NCI-H2081 (cell line): ENCODE measurements at regions not wholly inside any gene's neighbourhood (a gene's known extent, or its start where the extent isn't known, plus 50 kb on each side); places are given as distances from the start of the nearest gene placed in this dataset.

Source experiments
- DNase-seq, 2 experiments: peaks; one replicate each; lab custom pipeline; 2025; lab: John Stamatoyannopoulos, UW

DNA sequence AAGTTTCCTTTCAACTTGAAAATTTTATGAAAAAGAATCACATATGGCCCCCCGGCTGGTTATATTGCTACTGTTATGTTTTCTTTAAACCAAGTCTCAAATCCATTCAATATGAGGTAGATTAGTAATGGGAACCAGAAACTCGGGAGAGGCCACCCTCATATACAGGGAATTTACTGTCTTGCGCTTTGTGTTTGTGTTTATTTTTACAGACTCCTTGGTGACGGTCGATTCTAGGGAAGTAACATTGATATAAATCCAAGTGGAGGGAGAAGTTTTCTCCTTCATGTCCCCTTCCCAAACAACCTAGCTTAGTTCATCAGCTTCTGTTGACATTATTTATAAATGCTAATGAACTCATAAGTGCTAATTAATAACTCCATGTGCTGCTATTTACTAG, 163.5 kb upstream of the LMO4 start:
- DNase-seq: no peak

GRCh38 chr1:87167157-87167789, 161.4 kb upstream of the LMO4 start:
- DNase-seq: no peak

GRCh38 chr1:87167848-87168525, 160.7 kb upstream of the LMO4 start:
- DNase-seq: no peak

GRCh38 chr1:87169263-87169910, 159.3 kb upstream of the LMO4 start:
- no peak for DNase-seq

DNA sequence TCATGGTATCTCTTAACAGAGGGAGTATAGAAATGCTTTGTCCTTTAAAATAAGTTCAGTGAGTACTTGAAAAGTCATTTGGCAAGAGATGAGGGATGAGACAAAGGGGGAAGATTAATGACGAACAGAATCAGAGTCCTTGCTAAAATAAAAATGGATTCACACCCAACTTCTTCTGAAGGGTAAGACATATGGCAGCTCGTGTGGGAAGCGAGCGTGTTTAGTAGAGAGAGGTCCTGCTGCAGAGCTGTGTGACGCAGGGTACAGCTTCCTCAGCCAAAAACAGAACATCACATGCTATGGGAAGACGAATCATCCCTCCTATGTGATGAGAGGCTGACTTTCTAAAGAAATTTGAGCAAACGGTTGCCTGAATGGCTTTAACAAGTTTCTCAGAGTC, 158.5 kb upstream of the LMO4 start:
- no peak for DNase-seq

DNA sequence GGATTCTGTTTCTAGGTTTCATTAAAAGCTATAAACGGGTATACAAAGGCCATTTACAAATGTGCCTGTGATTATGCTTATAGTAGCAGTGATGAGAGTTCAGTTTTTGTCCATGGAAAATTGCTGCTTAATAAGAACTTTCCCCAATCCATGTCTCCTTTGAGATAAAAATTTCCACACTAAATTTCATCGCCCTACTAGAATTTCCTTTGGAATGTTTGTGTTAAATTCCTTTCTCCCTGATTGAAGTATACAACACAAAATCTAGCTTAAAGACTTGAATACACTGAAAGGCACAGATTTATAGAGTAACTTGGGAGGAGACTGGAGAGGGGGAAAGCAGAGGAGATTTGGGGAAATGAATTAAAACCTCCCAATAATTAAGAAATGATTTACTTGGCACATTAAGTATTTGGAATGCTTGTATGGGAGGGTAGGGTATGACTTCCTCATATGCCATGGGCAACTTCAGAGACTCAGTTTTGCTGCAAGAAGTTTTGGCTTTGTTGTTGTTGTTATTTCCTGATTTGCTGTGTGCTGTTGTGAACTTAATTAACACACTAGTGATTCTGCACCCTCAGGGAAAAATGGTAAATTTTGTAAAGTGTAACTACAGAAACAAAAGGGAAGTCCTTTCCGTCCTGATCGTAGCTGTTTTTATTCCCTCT, 157.6 kb upstream of the LMO4 start:
- DNase-seq: no peak

DNA sequence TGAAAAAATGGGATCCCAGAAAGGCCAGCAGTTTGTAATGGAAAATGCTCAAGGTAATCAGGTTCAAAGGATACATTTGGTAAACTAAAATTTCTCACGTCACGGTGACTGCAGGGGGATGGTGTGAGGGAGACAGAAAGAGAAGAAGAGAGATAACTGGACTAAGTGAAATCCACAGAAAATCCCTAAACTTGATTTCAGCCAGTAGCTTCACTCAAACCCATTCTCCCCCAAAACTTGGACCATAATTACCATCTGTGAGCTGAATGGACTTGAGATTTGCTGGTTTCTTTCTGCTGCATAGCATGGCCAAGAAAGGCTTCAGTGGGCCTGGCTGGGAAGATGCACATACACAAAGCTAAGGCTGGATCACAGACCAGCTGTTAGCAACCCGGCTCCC, 155.4 kb upstream of the LMO4 start:
- no peak for DNase-seq

DNA sequence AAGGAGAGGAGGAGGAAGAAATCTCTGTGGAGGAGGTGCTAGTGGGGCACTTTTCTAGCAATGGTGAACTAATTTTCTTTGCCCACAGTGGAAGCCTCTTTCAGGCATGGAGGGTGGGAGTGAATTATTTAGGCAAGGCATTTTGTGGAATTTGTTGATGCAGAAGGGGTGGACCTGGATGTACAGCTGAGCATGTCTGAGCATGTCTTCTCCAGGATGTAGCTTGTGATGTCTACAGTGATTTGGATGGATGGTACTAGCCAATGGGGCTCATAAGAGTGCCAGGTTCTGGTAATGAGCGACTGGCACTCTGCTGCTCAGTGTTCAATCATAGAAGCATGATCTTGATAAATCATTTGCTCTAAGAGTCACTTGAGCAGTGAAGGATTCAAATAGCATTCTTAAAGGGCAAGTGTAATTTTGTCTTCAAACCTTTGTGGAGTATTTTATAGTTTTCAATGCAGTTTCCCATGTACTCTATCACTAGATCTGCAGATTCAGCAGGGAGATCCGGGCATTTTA, 153.9 kb upstream of the LMO4 start:
- DNase-seq: no peak

GRCh38 chr1:87176087-87176486, 152.6 kb upstream of the LMO4 start:
- no peak for DNase-seq

DNA sequence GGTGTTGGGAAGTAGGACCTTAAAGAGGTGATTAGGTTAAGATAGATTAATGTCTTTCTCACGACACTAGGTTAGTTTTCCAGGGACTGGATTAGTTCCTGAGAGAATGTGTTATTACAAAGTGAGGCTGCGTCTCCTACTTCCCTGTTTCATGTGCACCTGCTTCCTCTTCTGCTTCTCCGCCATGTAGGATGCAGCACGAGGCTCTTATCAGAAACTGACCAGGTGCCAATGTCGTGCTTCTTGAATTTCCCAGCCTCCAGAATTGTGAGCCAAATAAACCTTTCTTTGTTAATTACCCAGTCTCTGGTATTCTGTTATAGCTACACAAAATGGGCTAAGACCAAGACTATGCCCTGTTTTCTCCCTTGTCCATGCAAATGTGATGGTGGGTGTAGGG, 152.2 kb upstream of the LMO4 start:
- no peak for DNase-seq

GRCh38 chr1:87178441-87178840, 150.2 kb upstream of the LMO4 start:
- no peak for DNase-seq

- no peak for DNase-seq
Measured at GRCh38 chr1:87179076-87179810, 149.4 kb upstream of the LMO4 start.

DNA sequence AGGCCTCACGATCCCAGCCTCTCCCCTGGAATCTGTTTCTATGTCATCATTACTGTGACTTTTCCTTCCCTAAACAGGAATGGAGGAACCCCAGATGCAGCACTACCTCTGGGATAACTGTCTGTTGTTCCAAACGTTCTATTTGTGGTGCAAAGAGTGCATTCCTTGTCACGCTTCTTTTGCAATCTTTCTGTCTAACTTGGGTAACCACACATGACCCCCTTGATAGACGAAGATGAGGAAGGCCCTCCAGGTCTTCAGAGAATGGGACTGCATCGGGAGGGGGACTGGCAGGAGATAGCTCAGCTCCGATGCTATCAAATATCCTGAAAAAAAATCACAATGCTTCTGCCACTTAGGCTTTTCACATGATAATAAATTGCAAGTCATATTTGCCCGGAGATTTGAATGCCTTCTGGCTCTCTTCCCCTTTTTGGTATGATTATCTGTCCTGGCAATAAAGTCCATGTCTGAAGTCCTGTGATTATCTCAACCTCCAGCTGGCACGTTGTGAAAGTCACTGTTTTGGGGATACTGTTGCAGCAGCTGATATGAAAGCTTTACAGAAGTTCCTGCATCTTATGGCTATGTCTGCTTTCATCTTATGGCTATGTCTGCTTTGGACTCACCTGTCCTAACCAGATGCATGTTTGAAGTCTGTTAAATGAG, 148.7 kb upstream of the LMO4 start:
- DNase-seq: no peak

GRCh38 chr1:87180682-87181081, 148.0 kb upstream of the LMO4 start:
- no peak for DNase-seq

DNA sequence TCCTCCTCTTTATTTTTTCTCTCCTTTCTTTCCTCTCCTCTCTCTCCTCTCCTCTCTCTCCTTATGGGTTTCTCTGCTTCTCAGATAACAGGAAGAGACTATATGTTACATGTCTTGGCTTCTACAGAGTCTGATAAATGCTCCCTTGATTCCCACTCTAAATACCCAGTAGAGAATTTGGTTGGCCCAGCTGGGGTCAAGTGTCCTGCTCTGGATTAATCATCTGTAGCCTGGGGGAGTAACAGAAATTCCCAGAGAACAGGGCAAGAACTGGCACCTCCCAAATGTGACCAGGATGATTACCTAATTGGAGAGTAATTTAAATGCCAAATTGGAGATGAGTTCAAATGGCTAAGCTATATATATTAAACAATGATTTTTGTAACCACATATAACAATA, 146.1 kb upstream of the LMO4 start:
- no peak for DNase-seq

GRCh38 chr1:87185077-87185476, 143.6 kb upstream of the LMO4 start:
- no peak for DNase-seq

- no peak for DNase-seq
Measured at GRCh38 chr1:87186346-87186745, 142.3 kb upstream of the LMO4 start.

GRCh38 chr1:87188640-87189039, 140.0 kb upstream of the LMO4 start:
- no peak for DNase-seq

DNA sequence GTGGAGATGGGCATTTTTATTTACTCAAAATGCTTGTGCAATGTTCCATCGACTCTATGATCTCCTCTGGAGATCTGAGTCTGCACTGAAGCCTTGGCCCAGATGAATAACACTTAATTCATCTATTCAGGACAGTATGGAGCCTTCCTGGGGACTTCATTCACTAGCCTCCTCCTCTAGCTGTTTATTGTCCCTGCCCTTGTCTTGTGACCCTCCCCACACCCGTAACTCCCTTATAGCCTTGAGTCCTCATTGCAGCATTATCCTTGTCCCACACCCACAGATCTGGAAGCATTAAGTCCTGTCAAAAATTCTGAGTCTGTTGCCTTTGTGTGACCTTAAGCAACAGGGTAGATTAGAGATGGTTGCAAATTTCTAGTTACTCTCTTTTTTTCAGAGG, 138.3 kb upstream of the LMO4 start:
- DNase-seq: no peak

DNA sequence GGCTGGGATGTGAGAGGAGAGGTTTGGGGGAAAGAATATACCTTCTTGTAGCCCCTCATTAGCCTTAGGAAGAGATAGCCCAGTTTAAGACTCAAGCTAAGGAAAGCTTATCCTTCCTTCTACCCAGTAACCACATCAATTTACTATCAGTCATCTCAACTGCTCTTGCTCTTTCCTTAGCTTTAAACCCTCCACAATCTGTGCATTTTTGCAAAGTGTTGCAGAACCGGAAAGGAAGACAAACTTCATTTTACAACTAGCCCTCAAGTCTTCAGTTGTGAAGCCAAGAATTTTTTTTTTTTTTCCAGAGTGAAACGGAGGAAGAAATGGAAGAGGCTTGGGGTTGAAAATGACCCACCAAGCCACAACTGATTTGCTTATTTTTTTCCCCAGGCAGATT, 137.0 kb upstream of the LMO4 start:
- no peak for DNase-seq

- no peak for DNase-seq
Measured at GRCh38 chr1:87194271-87194774, 134.4 kb upstream of the LMO4 start.
